ENCODE measurements at regions not wholly inside any gene's neighbourhood (a gene's known extent, or its start where the extent isn't known, plus 50 kb on each side); places are given as distances from the start of the nearest gene placed in this dataset.
A peak's percentile ranks its signal among the peaks of the same experiment; 100 is the strongest.

GRCh38 chr22:27370987-27371386, 430.6 kb downstream of the MN1 start:
- ATAC-seq (ENCODE audit: poor library complexity) = no peak
- intact Hi-C loops (cut with DNase I) = no loop called here
- no peak for DNase-seq

GRCh38 chr22:27372364-27372763, 429.2 kb downstream of the MN1 start:
- DNase-seq = no peak
- intact Hi-C loops (cut with DNase I) = no loop called here
- ATAC-seq (ENCODE audit: poor library complexity) = no peak

GRCh38 chr22:27372969-27373670, 428.4 kb downstream of the MN1 start:
- no peak for DNase-seq
- no peak for ATAC-seq (ENCODE audit: poor library complexity)
- intact Hi-C loops (cut with DNase I) = no loop called here

- ATAC-seq (ENCODE audit: poor library complexity) = no peak
- no peak for DNase-seq
- intact Hi-C loops (cut with DNase I) = no loop called here
These were observed 423.9 kb downstream of the MN1 start for GRCh38 chr22:27377501-27378295.

GRCh38 chr22:27378311-27378800, 423.2 kb downstream of the MN1 start:
- ATAC-seq (ENCODE audit: poor library complexity) = no peak

GRCh38 chr22:27378995-27379394, 422.6 kb downstream of the MN1 start:
- DNase-seq (no peak), ATAC-seq (ENCODE audit: poor library complexity) (no peak)
- intact Hi-C loops (cut with DNase I) = no loop called here

More at GRCh38 chr22:27378311-27378800, 423.2 kb downstream of the MN1 start:
- intact Hi-C loops (cut with DNase I) = no loop called here
- DNase-seq = no peak

- DNase-seq (no peak), ATAC-seq (ENCODE audit: poor library complexity) (no peak)
- intact Hi-C loops (cut with DNase I) = no loop called here
These were observed 420.7 kb downstream of the MN1 start for GRCh38 chr22:27380855-27381254.

- DNase-seq = no peak
- intact Hi-C loops (cut with DNase I) = no loop called here
- no peak for ATAC-seq (ENCODE audit: poor library complexity)
These were observed 420.0 kb downstream of the MN1 start for GRCh38 chr22:27381552-27381951.

- DNase-seq = no peak
- intact Hi-C loops (cut with DNase I) = no loop called here
- ATAC-seq (ENCODE audit: poor library complexity) = no peak
These were observed 419.4 kb downstream of the MN1 start for GRCh38 chr22:27381960-27382742.

- ATAC-seq (ENCODE audit: poor library complexity) (no peak), DNase-seq (no peak)
- intact Hi-C loops (cut with DNase I) = no loop called here
These were observed 418.6 kb downstream of the MN1 start for GRCh38 chr22:27382947-27383346.

- intact Hi-C loops (cut with DNase I) = no loop called here
- ATAC-seq (ENCODE audit: poor library complexity) = no peak
- DNase-seq = no peak
These were observed 417.7 kb downstream of the MN1 start for GRCh38 chr22:27383896-27384295.

GRCh38 chr22:27385261-27385998, 416.1 kb downstream of the MN1 start:
- ATAC-seq (ENCODE audit: poor library complexity) (no peak), DNase-seq (no peak)
- intact Hi-C loops (cut with DNase I) = no loop called here

GRCh38 chr22:27386186-27386585, 415.4 kb downstream of the MN1 start:
- intact Hi-C loops (cut with DNase I) = no loop called here
- ATAC-seq (ENCODE audit: poor library complexity) = no peak
- no peak for DNase-seq

GRCh38 chr22:27387561-27387960, 414.0 kb downstream of the MN1 start:
- DNase-seq (no peak), ATAC-seq (ENCODE audit: poor library complexity) (no peak)
- intact Hi-C loops (cut with DNase I) = no loop called here

GRCh38 chr22:27388090-27388600, 413.4 kb downstream of the MN1 start:
- intact Hi-C loops (cut with DNase I) = no loop called here
- no peak for DNase-seq
- no peak for ATAC-seq (ENCODE audit: poor library complexity)

- ATAC-seq (ENCODE audit: poor library complexity) (no peak), DNase-seq (no peak)
- intact Hi-C loops (cut with DNase I) = no loop called here
These were observed 411.9 kb downstream of the MN1 start for GRCh38 chr22:27389727-27390075.

GRCh38 chr22:27391092-27391770, 410.3 kb downstream of the MN1 start:
- intact Hi-C loops (cut with DNase I) = no loop called here
- DNase-seq = peak; percentile 82
- peak; percentile 81 for ATAC-seq (ENCODE audit: poor library complexity)

- intact Hi-C loops (cut with DNase I) = no loop called here
- no peak for DNase-seq
- no peak for ATAC-seq (ENCODE audit: poor library complexity)
These were observed 408.2 kb downstream of the MN1 start for GRCh38 chr22:27393371-27393770.

Measured in Right ventricle myocardium superior (tissue), 1 donor.